HepG2 (cell line): ENCODE measurements at regions not wholly inside any gene's neighbourhood (a gene's known extent, or its start where the extent isn't known, plus 50 kb on each side); places are given as distances from the start of the nearest gene placed in this dataset.

ENCODE experiments used
- ATAC-seq: fragments of 200-7000 bp; cut with Tn5 transposase; 3 replicates; pipeline ENCODE4 v1.9.1; 2020; ENCODE audit warnings: mild to moderate bottlenecking, moderate library complexity
- BruUV-seq: library from RNA; stranded (reverse); fragments of 400-500 nt; replicated peaks from 2 replicates; lab custom pipeline; 2021; lab: Mats Ljungman, UMichigan
- CTCF ChIA-PET: fragments of 300-600 bp; formaldehyde crosslinking; extraction: SDS; loops from one replicate; lab custom pipeline; 2021; ENCODE audit warnings: low total read pairs, inconsistent platforms, low intra/inter-chr PET ratio; lab: Yijun Ruan, JAX
- POLR2A ChIA-PET: fragments of 350-600 bp; sonication (Branson Sonifier 250); formaldehyde crosslinking; loops from one replicate; lab custom pipeline; 2020; ENCODE audit warnings: antibody characterized with exemption, inconsistent platforms; lab: Yijun Ruan, JAX
- DNase-seq: peaks from one replicate; pipeline ENCODE4 v3.0.0-alpha.2; 2015; ENCODE audit warnings: low spot score
- FAIRE-seq: peaks from 3 replicates; lab custom pipeline; 2011; peaks lifted over from hg19 to GRCh38; lab: Jason Lieb, UNC
- H2AFZ ChIP-seq: one replicate; pipeline ENCODE4 v1.6.1; 2011; ENCODE audit warnings: low read length, inconsistent platforms
- H3K27ac ChIP-seq: fragments of 300-600 bp; 3 replicates; pipeline ENCODE4 v1.8.0; 2011; ENCODE audit warnings: mixed run types, mild to moderate bottlenecking, mixed read lengths, low read length, inconsistent platforms; ENCODE audit not compliant: insufficient read depth; ENCODE audit errors: extremely low read length
- H3K27me3 ChIP-seq, 2 experiments: fragments of 200-600 bp in 1 of 2; 2 replicates in 1 of 2; 3 replicates in 1 of 2; pipeline versions ENCODE4 v1.6.0 to v1.8.0; 2011; ENCODE audit warnings: low read length in 2 of 2, mild to moderate bottlenecking in 2 of 2, moderate library complexity in 2 of 2, inconsistent platforms in 1 of 2; ENCODE audit not compliant: insufficient read depth in 2 of 2, control insufficient read depth in 1 of 2
- H3K36me3 ChIP-seq, 2 experiments: fragments of 200-600 bp in 1 of 2; replicated peaks in 1 of 2; 2 replicates in 1 of 2; 3 replicates in 1 of 2; pipeline versions ENCODE4 v1.5.1 to v1.8.0; 2011; ENCODE audit warnings: low read length in 2 of 2, inconsistent platforms in 1 of 2; ENCODE audit not compliant: insufficient read depth in 2 of 2, control insufficient read depth in 1 of 2
- H3K4me1 ChIP-seq: 2 replicates; pipeline ENCODE4 v1.5.1; 2012; ENCODE audit warnings: low read length, inconsistent platforms; ENCODE audit not compliant: insufficient read depth
- H3K4me2 ChIP-seq: 2 replicates; pipeline ENCODE4 v1.6.0; 2011; ENCODE audit warnings: low read depth, low read length, inconsistent platforms
- H3K4me3 ChIP-seq, 3 experiments: fragments of 200-600 bp in 1 of 3; sonication (generic), shearing (Covaris generic) in 1 of 3; replicated peaks in 1 of 3; 2 replicates each; pipeline ENCODE4 v1.5.1; 2011 to 2016; ENCODE audit warnings: low read length in 3 of 3, inconsistent platforms in 2 of 3, low read depth in 2 of 3, mild to moderate bottlenecking in 2 of 3, control low read depth in 1 of 3, mixed read lengths in 1 of 3; ENCODE audit not compliant: insufficient read depth in 1 of 3
- H3K79me2 ChIP-seq: one replicate; pipeline ENCODE4 v1.6.1; 2011; ENCODE audit warnings: low read length, inconsistent platforms; ENCODE audit not compliant: insufficient read depth
- H3K9ac ChIP-seq: 2 replicates; pipeline ENCODE4 v1.6.0; 2011; ENCODE audit warnings: mild to moderate bottlenecking, low read depth, low read length, inconsistent platforms; ENCODE audit not compliant: insufficient read depth
- H3K9me3 ChIP-seq: 2 replicates; pipeline ENCODE4 v1.5.1; 2012; ENCODE audit warnings: mild to moderate bottlenecking, low read length
- H4K20me1 ChIP-seq: 2 replicates; pipeline ENCODE4 v1.6.0; 2011; ENCODE audit warnings: inconsistent platforms, mild to moderate bottlenecking, low read length, moderate library complexity; ENCODE audit not compliant: insufficient read depth
- ERF ChIP-seq: IDR thresholded peaks from 2 replicates; pipeline ENCODE4 v1.6.1; 2018; ENCODE audit warnings: missing biosample characterization, missing genetic modification reagents
- HMGA1 ChIP-seq: sonication (generic); formaldehyde crosslinking; conservative IDR thresholded peaks from 2 replicates; pipeline ENCODE4 v1.4.0; 2020; ENCODE audit warnings: missing genetic modification reagents
- HNF1B ChIP-seq: sonication (generic); formaldehyde crosslinking; IDR thresholded peaks from 2 replicates; pipeline ENCODE4 v1.5.1; 2020; ENCODE audit warnings: mild to moderate bottlenecking, moderate library complexity, missing genetic modification reagents
- JARID2 ChIP-seq: sonication (generic); formaldehyde crosslinking; IDR thresholded peaks from 2 replicates; pipeline ENCODE4 v1.8.1; 2023; ENCODE audit warnings: missing genetic modification reagents, inconsistent platforms; ENCODE audit not compliant: insufficient replicate concordance
- ZBTB10 ChIP-seq: sonication (generic); formaldehyde crosslinking; IDR thresholded peaks from 2 replicates; pipeline ENCODE4 v1.4.0; 2020; ENCODE audit warnings: missing genetic modification reagents, borderline replicate concordance
- ZNF180 ChIP-seq: sonication (generic); formaldehyde crosslinking; IDR thresholded peaks from 2 replicates; pipeline ENCODE4 v1.4.0; 2020; ENCODE audit warnings: low read depth, missing genetic modification reagents, borderline replicate concordance
- ZNF343 ChIP-seq: sonication (generic); formaldehyde crosslinking; IDR thresholded peaks from 2 replicates; pipeline ENCODE4 v1.4.0; 2020; ENCODE audit warnings: mild to moderate bottlenecking, missing genetic modification reagents
- ZNF513 ChIP-seq: sonication (generic); formaldehyde crosslinking; conservative IDR thresholded peaks from 2 replicates; pipeline ENCODE4 v1.5.0; 2020; ENCODE audit warnings: missing genetic modification reagents
- WGBS: methylation state at CpG from one replicate; pipeline ENCODE4 v1.1.6; 2017; ENCODE audit warnings: low lambda C conversion rate; 5-methylcytosine and 5-hydroxymethylcytosine counted together
- in situ Hi-C: cut with HindIII; loops from 2 replicates; pipeline ENCODE4 v1.10.0; 2017; ENCODE audit warnings: low pct_unique_long_range_greater_than_20kb; ENCODE audit not compliant: extremely low pct_ligation_motif_present
- intact Hi-C: fragments of 100-400 bp; cut with micrococcal nuclease; formaldehyde crosslinking; loops from one replicate; pipeline ENCODE4 v1.10.0; 2022; ENCODE audit not compliant: unreplicated experiment

- TF ChIP-seq HNF1B (CRISPR knock-in tag) = no peak
- TF ChIP-seq, all 625 proteins: peak for 0
Measured at GRCh38 chr1:5405263-5405662, 587.0 kb downstream of the NPHP4 start (continued).

GRCh38 chr1:5404412-5405203 is 587.6 kb downstream of the NPHP4 start:
- intact Hi-C loops = no loop called here
- no peak for FAIRE-seq
- 4% methylated on average over 5 of the region's 7 CpGs for WGBS
- no TSS peak for BruUV-seq
- Histone ChIP-seq H3K4me2 (no peak overlapping the region), H3K36me3 (no peaks in the 10 kb centered on the region), H4K20me1 (no peaks in the 10 kb centered on the region), H3K4me1 (no peaks in the 10 kb centered on the region), H3K27me3 (no peaks in the 10 kb centered on the region), H3K27ac (no peak overlapping the region), H3K9me3 (peaks cover 2% of the 10 kb centered on the region; the same call in 1 of the 2 replicates), H3K9ac (no peak overlapping the region), H2AFZ (no peak overlapping the region), H3K4me3 (no peak overlapping the region), H3K79me2 (no peaks in the 10 kb centered on the region)
- ATAC-seq = no peak
- POLR2A ChIA-PET = no interaction called here
- CTCF ChIA-PET = no interaction called here
- DNase-seq = no peak
- in situ Hi-C loops = no loop called here
- TF ChIP-seq ZNF513 (no peak), ZBTB10 (CRISPR knock-in tag) (no peak), ZNF180 (no peak), JARID2 (CRISPR knock-in tag) (no peak), HMGA1 (CRISPR knock-in tag) (no peak), ERF (no peak), ZNF343 (CRISPR knock-in tag) (no peak)
